Smooth muscle cell (in vitro differentiated cells): ENCODE measurements at regions not wholly inside any gene's neighbourhood (a gene's known extent, or its start where the extent isn't known, plus 50 kb on each side); places are given as distances from the start of the nearest gene placed in this dataset.

Experiments used
- DNase-seq: peaks from one replicate; lab custom pipeline; 2025; ENCODE audit not compliant: unreplicated experiment; lab: John Stamatoyannopoulos, UW
- H2AFZ ChIP-seq: fragments of 200-600 bp; sonication (generic); 2 replicates; pipeline ENCODE4 v1.6.0; 2016; ENCODE audit warnings: antibody characterized with exemption, low read depth, mild to moderate bottlenecking
- H3F3A ChIP-seq: fragments of 200-600 bp; sonication (generic); 2 replicates; pipeline ENCODE4 v1.6.0; 2017; ENCODE audit warnings: antibody characterized with exemption, low read depth
- H3K27ac ChIP-seq: fragments of 200-600 bp; sonication (generic); 2 replicates; pipeline ENCODE4 v1.5.1; 2016; ENCODE audit warnings: low read depth, mild to moderate bottlenecking
- H3K27me3 ChIP-seq: fragments of 200-600 bp; sonication (generic); 2 replicates; pipeline ENCODE4 v1.6.1; 2016; ENCODE audit warnings: low read depth, mild to moderate bottlenecking
- H3K36me3 ChIP-seq: fragments of 200-600 bp; sonication (generic); 2 replicates; pipeline ENCODE4 v1.5.1; 2016; ENCODE audit warnings: low read depth
- H3K4me1 ChIP-seq: fragments of 200-600 bp; sonication (generic); 2 replicates; pipeline ENCODE4 v1.5.1; 2016; ENCODE audit warnings: low read depth
- H3K4me2 ChIP-seq: fragments of 200-600 bp; sonication (generic); 2 replicates; pipeline ENCODE4 v1.6.0; 2016; ENCODE audit warnings: mild to moderate bottlenecking
- H3K4me3 ChIP-seq: fragments of 200-600 bp; sonication (generic); 2 replicates; pipeline ENCODE4 v1.5.1; 2016; ENCODE audit warnings: mild to moderate bottlenecking
- H3K79me2 ChIP-seq: fragments of 200-600 bp; sonication (generic); 2 replicates; pipeline ENCODE4 v1.6.0; 2016; ENCODE audit warnings: low read depth, mild to moderate bottlenecking
- H3K9ac ChIP-seq: fragments of 200-600 bp; sonication (generic); 2 replicates; pipeline ENCODE4 v1.6.0; 2016; ENCODE audit warnings: low read depth
- H3K9me3 ChIP-seq: fragments of 200-600 bp; sonication (generic); replicated peaks from 2 replicates; pipeline ENCODE4 v1.5.1; 2016; ENCODE audit warnings: low read depth
- H4K20me1 ChIP-seq: fragments of 200-600 bp; sonication (generic); 2 replicates; pipeline ENCODE4 v1.6.0; 2016; ENCODE audit warnings: low read depth
- WGBS: methylation state at CpG from one replicate; pipeline ENCODE4 v1.1.7; 2016; ENCODE audit warnings: low lambda C conversion rate; 5-methylcytosine and 5-hydroxymethylcytosine counted together
- TF ChIP-seq, protein P1 (sequence below): fragments of 200-600 bp; sonication (generic); IDR thresholded peaks from 2 replicates; pipeline ENCODE4 v1.5.1; 2017; ENCODE audit warnings: borderline replicate concordance, mild to moderate bottlenecking, antibody characterized with exemption; ENCODE audit not compliant: insufficient read depth, poor library complexity, severe bottlenecking

DNA sequence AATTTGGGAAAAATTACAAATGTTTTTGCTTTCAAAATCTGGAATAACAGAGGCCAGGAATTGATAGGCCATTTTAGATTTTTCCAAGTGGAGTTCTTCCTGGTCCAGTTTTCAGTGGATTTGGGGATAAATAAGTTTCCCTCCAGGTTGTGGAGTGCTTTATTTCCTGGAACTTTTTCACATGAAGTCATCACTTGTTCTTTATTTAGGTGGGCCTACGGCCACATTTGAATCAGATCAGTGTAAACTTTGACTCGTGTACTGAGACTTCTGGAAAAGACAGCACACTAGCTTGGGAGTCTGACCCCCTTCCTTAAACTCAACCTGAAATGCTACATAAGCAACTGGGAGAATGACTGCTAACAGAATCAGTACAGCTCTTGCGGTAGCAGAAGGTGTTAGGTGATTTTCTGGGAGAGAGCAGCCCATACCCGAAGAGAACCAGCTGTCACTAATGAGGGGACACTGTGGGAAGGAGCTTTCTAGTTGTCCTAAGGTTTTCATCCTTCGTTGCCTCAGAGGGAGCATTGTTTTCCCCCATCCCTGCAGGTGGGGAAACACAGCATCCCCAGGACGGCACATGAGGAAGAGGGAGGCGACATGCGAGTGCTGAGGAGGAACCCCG, 235.2 kb upstream of the FAT1 start:
- WGBS = 83% methylated on average over 9 of the region's 9 CpGs

DNA sequence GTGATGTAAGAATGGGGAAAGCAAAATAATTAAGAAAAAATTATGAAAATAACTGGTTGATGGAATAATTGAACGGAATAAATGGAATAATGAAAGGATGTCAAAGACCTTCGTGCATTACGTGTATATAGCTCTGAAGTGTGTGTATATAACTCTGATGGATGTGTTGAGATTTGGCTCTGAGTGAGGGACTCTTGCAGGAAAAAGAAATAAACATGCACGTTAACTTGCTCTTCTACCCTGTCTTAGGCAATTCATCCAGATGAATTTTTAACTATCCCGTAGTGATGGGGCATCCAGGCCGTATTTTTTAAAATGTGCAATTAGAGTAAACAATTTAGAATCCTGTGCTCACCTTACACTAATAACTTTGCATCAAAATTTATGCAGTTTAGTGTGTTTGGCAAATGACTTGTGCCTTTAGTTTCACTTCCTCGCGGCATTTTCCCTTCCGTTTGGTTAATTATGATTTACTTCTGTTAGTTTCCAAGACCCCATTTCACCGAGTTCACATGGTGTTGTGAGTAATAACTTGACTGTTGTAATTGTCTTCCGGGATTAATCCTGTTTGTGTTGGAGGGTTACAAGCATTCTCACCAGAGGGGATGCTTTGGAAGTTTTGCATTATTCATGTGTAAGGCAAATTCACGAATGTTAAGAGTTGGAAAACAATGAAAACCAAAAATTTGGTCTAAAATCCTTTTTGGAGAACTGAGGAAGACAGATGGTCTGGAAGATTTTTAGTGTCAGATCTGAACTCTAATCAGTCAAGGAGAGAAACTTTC, 256.5 kb upstream of the FAT1 start:
- Histone ChIP-seq H3K27me3 (no peaks in the 10 kb centered on the region), H3K79me2 (no peaks in the 10 kb centered on the region), H2AFZ (peak overlapping the region; percentile 62), H3K9ac (no peak overlapping the region), H4K20me1 (no peaks in the 10 kb centered on the region), H3F3A (peaks cover 2% of the 10 kb centered on the region), H3K4me2 (peak overlapping the region; percentile 25), H3K9me3 (no peaks in the 10 kb centered on the region), H3K27ac (no peak overlapping the region), H3K36me3 (no peaks in the 10 kb centered on the region), H3K4me1 (peaks cover 11% of the 10 kb centered on the region), H3K4me3 (peak overlapping the region; percentile 21)
- WGBS = 72% methylated on average over 12 of the region's 12 CpGs
- no peak for DNase-seq
- TF ChIP-seq, protein P1, sequence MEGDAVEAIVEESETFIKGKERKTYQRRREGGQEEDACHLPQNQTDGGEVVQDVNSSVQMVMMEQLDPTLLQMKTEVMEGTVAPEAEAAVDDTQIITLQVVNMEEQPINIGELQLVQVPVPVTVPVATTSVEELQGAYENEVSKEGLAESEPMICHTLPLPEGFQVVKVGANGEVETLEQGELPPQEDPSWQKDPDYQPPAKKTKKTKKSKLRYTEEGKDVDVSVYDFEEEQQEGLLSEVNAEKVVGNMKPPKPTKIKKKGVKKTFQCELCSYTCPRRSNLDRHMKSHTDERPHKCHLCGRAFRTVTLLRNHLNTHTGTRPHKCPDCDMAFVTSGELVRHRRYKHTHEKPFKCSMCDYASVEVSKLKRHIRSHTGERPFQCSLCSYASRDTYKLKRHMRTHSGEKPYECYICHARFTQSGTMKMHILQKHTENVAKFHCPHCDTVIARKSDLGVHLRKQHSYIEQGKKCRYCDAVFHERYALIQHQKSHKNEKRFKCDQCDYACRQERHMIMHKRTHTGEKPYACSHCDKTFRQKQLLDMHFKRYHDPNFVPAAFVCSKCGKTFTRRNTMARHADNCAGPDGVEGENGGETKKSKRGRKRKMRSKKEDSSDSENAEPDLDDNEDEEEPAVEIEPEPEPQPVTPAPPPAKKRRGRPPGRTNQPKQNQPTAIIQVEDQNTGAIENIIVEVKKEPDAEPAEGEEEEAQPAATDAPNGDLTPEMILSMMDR = no peak

More for the DNA sequence above, 235.2 kb upstream of the FAT1 start:
- Histone ChIP-seq H3K4me2 (no peak overlapping the region), H3K27me3 (no peaks in the 10 kb centered on the region), H2AFZ (no peak overlapping the region), H3K4me1 (peaks cover 11% of the 10 kb centered on the region), H3K4me3 (no peak overlapping the region), H4K20me1 (no peaks in the 10 kb centered on the region), H3K36me3 (no peaks in the 10 kb centered on the region), H3K79me2 (no peaks in the 10 kb centered on the region), H3F3A (no peaks in the 10 kb centered on the region), H3K9me3 (no peaks in the 10 kb centered on the region), H3K27ac (no peak overlapping the region), H3K9ac (no peak overlapping the region)
- no peak for DNase-seq
- TF ChIP-seq, protein P1 = no peak

DNA sequence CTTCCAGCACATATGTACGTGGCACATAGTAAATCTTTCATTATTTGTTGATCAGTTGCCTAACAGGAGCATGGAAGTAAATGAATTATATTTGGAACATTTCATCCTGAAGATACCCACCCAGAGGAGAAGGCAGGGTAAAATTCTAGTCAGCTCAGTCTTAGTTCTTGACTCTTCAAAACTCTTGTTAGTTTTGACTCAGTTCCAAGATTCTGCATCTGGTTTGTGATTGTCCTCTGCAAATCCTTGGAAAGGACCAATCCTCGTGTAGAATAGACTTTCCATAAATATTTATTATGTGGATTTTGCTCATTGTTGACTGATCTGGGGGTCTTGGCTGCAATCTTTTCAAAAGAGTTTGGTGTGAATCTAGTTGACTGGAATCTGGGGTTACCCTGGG, 257.5 kb upstream of the FAT1 start:
- Histone ChIP-seq H3F3A (peaks cover 2% of the 10 kb centered on the region), H3K9me3 (no peaks in the 10 kb centered on the region), H4K20me1 (no peaks in the 10 kb centered on the region), H3K27ac (no peak overlapping the region), H3K4me1 (peaks cover 11% of the 10 kb centered on the region), H3K4me3 (no peak overlapping the region), H3K79me2 (no peaks in the 10 kb centered on the region), H3K4me2 (no peak overlapping the region), H3K27me3 (no peaks in the 10 kb centered on the region), H3K36me3 (no peaks in the 10 kb centered on the region), H2AFZ (peak overlapping the region; percentile 9), H3K9ac (no peak overlapping the region)
- DNase-seq = no peak
- TF ChIP-seq, protein P1 = no peak
- WGBS = 71% methylated on average over 2 of the region's 2 CpGs
